Testis (tissue), 2 donors: ENCODE measurements at regions not wholly inside any gene's neighbourhood (a gene's known extent, or its start where the extent isn't known, plus 50 kb on each side); places are given as distances from the start of the nearest gene placed in this dataset.

Source experiments
- DNase-seq: peaks from one replicate; pipeline ENCODE4 v3.0.0-alpha.2; 2019
- H3K27ac ChIP-seq, 2 donors: fragments of 200-600 bp; sonication (generic); one replicate each; pipeline ENCODE4 v1.5.1; 2019
- H3K27me3 ChIP-seq: fragments of 200-600 bp; sonication (generic); one replicate; pipeline ENCODE4 v1.5.1; 2019
- H3K36me3 ChIP-seq: fragments of 200-600 bp; sonication (generic); one replicate; pipeline ENCODE4 v1.5.1; 2017; ENCODE audit warnings: low read depth; ENCODE audit errors: missing control alignments
- H3K4me1 ChIP-seq: fragments of 200-600 bp; sonication (generic); one replicate; pipeline ENCODE4 v1.5.1; 2019
- H3K4me3 ChIP-seq, 2 donors: fragments of 200-600 bp; sonication (generic); one replicate each; pipeline ENCODE4 v1.5.1; 2017 to 2019
- H3K9me3 ChIP-seq: fragments of 200-600 bp; sonication (generic); one replicate; pipeline ENCODE4 v1.5.1; 2017
- CTCF ChIP-seq, 3 experiments: fragments of 450-650 bp in 2 of 3; fragments of 200-600 bp in 1 of 3; sonication (generic) in 1 of 3; IDR thresholded peaks; one replicate each; pipeline ENCODE4 v1.5.1; 2016 to 2019; ENCODE audit warnings: antibody characterized with exemption in 3 of 3, mild to moderate bottlenecking in 2 of 3, moderate library complexity in 1 of 3
- POLR2A ChIP-seq: fragments of 450-650 bp; IDR thresholded peaks from one replicate; pipeline ENCODE4 v1.6.1; 2017; ENCODE audit warnings: antibody characterized with exemption, mild to moderate bottlenecking, moderate library complexity
- WGBS, 2 donors: methylation state at CpG; one replicate each; pipeline ENCODE4 v1.1.5; 2018; 5-methylcytosine and 5-hydroxymethylcytosine counted together
- intact Hi-C: fragments of 100-400 bp; cut with DNase I; formaldehyde crosslinking; loops from one replicate; pipeline ENCODE4 v1.15.1; 2023; ENCODE audit warnings: low total_unique reads

GRCh38 chr5:107285772-107286171, 385.0 kb downstream of the EFNA5 start:
- no peaks in the 10 kb centered on the region for H3K4me1 ChIP-seq
- DNase-seq: no peak
- no peak overlapping the region for H3K27ac ChIP-seq
- intact Hi-C loops: no loop called here
- H3K4me3 ChIP-seq: no peak overlapping the region
- no peaks in the 10 kb centered on the region for H3K36me3 ChIP-seq
- 95 to 96% methylated on average over 6 of the region's 6 CpGs for WGBS, 2 donors
- no peaks in the 10 kb centered on the region for H3K27me3 ChIP-seq
- TF ChIP-seq POLR2A (no peak), CTCF (IDR thresholded peaks at IDR 0.05) (no peak)
- H3K9me3 ChIP-seq: no peaks in the 10 kb centered on the region

- TF ChIP-seq POLR2A (no peak), CTCF (IDR thresholded peaks at IDR 0.05) (no peak)
- H3K4me3 ChIP-seq: no peak overlapping the region
Measured at GRCh38 chr5:107284822-107285525, 385.8 kb downstream of the EFNA5 start.

GRCh38 chr5:107282061-107282460, 388.7 kb downstream of the EFNA5 start:
- H3K9me3 ChIP-seq: no peaks in the 10 kb centered on the region
- no peaks in the 10 kb centered on the region for H3K4me1 ChIP-seq
- intact Hi-C loops: no loop called here
- no peaks in the 10 kb centered on the region for H3K36me3 ChIP-seq
- TF ChIP-seq CTCF (IDR thresholded peaks at IDR 0.05) (no peak), POLR2A (no peak)
- no peak overlapping the region for H3K4me3 ChIP-seq
- WGBS, 2 donors: 69 to 71% methylated on average over 2 of the region's 2 CpGs
- H3K27ac ChIP-seq: no peak overlapping the region
- DNase-seq: no peak
- H3K27me3 ChIP-seq: no peaks in the 10 kb centered on the region

More at GRCh38 chr5:107284822-107285525, 385.8 kb downstream of the EFNA5 start:
- H3K27ac ChIP-seq: no peak overlapping the region
- no peaks in the 10 kb centered on the region for H3K9me3 ChIP-seq
- no peaks in the 10 kb centered on the region for H3K36me3 ChIP-seq
- no peaks in the 10 kb centered on the region for H3K27me3 ChIP-seq
- no peaks in the 10 kb centered on the region for H3K4me1 ChIP-seq
- intact Hi-C loops: no loop called here
- 78 to 90% methylated on average over 3 of the region's 3 CpGs for WGBS, 2 donors
- DNase-seq: no peak

GRCh38 chr5:107278774-107279173, 392.0 kb downstream of the EFNA5 start:
- Histone ChIP-seq H3K9me3 (no peaks in the 10 kb centered on the region), H3K27ac (no peak overlapping the region), H3K4me3 (no peak overlapping the region), H3K27me3 (no peaks in the 10 kb centered on the region), H3K36me3 (no peaks in the 10 kb centered on the region), H3K4me1 (no peaks in the 10 kb centered on the region)
- TF ChIP-seq POLR2A (no peak), CTCF (IDR thresholded peaks at IDR 0.05) (no peak)
- no peak for DNase-seq
- intact Hi-C loops: no loop called here
- 61 to 66% methylated on average over 4 of the region's 4 CpGs for WGBS, 2 donors
